ENCODE measurements at regions not wholly inside any gene's neighbourhood (a gene's known extent, or its start where the extent isn't known, plus 50 kb on each side); places are given as distances from the start of the nearest gene placed in this dataset.

- intact Hi-C loops (cut with micrococcal nuclease): no loop called here
Measured at GRCh38 chr13:47628666-47629065, 372.4 kb downstream of the SUCLA2 start.

GRCh38 chr13:47623862-47624261 is 377.2 kb downstream of the SUCLA2 start:
- intact Hi-C loops (cut with micrococcal nuclease): no loop called here

- intact Hi-C loops (cut with micrococcal nuclease): no loop called here
Measured at GRCh38 chr13:47621931-47622330, 379.1 kb downstream of the SUCLA2 start.

DNA sequence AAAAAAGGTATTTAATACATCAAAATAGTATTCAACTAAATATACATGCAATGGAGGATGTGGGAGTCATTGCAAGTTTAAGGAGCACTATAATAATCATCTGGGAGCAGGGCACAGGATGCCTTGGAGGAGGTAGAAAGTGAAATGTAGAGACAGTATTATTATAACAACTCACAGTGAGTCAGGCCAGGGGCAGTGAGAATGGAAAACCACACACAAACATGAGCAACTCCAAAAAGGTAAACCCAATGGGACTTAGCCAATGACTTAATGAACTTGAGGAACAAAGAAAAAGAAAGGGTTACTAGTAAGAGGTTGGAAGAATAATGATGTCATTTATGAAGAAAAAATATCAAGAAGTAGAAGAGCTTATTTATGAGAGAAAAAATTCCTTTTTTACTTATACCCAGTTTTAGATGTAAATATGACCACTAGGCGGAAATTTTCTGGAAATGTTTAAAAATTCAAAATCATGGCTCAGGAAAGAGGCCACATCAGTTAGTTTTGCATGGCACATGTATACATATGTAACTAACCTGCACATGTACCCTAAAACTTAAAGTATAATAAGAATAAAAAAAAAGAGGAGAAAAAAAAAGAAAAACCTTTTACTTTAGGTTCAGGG is 389.3 kb downstream of the SUCLA2 start:
- intact Hi-C loops (cut with micrococcal nuclease): no loop called here

DNA sequence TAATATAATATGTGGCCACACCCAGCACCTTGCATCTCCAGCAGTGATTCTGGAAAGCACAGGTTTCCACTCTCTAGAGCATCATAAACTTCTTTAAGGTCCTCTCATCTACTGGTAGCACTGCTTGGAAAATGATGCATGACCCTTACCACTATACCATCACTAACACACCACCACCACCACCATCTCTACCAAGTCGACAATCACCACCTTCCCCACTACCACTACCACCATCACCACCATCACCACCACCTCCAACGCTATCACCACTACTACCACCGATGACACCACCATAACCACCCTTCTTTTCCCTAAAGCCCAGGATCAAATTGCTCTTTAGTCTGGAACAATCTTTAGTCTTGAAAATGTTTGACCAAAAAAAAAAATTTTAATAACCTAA is 390.4 kb downstream of the SUCLA2 start:
- intact Hi-C loops (cut with micrococcal nuclease): no loop called here

DNA sequence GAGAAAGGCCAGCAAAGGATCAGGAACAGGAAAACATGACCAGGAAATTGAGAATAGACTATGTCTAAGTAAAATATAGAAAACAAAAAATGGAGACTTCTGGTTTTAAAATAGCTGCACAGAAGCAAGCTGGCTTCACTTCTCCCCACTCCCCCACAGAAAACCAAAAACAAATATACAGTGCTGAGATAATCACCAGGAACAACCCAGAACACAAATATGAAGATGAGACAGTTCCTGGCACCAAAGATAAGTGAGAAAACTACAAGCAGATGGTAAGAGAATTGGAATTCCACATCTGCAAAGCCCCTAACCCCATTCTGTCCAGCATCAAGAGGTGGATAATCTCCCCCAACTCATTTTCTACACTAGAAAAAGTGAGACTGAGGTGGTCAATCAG is 397.7 kb downstream of the SUCLA2 start:
- intact Hi-C loops (cut with micrococcal nuclease): no loop called here

DNA sequence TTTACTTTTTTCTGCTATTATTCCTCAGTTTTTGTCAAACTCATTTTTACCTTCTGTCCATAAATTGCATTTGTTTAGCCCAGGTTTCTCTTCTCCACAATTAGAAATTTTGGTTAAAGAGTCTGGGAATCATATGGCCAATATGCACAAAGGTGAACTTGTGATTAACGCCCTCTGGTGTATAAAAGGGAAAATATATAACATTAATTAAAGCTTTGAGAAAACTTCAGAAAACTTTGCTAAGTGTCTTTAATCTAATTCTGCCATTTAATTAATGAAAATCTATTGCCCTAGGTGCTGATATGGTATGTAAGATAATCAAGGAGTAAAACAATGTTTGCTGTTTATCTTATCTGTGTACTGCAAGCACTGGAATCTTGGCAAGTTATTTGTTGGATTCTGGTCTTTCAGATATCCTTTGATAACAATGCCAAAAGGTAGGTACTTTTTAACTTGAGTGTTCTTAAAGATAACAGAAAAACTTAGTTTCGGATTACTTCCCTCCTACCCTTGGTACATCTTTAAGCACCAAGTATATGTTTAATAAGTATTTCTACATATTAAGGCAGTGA is 402.6 kb downstream of the SUCLA2 start:
- intact Hi-C loops (cut with micrococcal nuclease): no loop called here

DNA sequence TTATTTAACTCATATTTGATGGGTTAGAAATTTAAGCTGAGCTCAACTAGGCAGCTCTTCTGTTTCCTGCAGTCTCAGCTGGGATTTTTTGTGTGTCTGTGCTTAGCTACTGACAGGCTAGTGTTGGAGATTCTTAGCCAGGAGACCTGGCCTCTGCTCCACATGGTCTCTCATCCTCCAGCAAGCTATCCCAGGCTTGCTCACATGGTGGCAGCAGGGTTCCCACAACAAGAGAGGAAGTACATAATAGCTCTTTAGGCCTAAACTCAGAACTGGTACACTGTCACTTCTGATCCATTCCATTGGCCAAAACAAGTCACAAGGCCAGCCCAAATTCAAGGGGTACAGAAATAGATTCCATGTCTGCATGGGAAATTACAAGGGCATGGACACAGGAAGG is 406.2 kb downstream of the SUCLA2 start:
- intact Hi-C loops (cut with micrococcal nuclease): no loop called here

GRCh38 chr13:47592256-47592655 is 408.8 kb downstream of the SUCLA2 start:
- intact Hi-C loops (cut with micrococcal nuclease): no loop called here

- intact Hi-C loops (cut with micrococcal nuclease): no loop called here
Measured at GRCh38 chr13:47588676-47589075, 412.4 kb downstream of the SUCLA2 start.

DNA sequence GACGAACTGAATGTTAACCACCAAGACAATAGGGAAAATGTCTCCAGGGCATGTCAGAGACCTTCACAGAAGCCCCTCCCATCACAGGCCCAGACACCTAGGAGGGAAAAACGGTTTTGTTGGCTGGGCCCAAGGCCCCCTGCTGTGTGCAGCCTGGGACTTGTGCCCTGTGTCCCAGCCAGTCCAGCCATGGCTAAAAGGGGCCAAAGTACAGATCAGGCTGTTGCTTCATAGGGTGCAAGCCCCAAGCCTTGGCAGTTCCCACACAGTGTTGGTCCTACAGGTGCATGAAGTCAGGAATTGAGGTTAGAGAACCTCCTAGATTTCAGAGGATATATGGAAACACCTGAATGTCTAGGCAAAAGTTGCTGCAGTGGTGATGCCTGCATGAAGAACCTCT is 428.7 kb downstream of the SUCLA2 start:
- intact Hi-C loops (cut with micrococcal nuclease): no loop called here

DNA sequence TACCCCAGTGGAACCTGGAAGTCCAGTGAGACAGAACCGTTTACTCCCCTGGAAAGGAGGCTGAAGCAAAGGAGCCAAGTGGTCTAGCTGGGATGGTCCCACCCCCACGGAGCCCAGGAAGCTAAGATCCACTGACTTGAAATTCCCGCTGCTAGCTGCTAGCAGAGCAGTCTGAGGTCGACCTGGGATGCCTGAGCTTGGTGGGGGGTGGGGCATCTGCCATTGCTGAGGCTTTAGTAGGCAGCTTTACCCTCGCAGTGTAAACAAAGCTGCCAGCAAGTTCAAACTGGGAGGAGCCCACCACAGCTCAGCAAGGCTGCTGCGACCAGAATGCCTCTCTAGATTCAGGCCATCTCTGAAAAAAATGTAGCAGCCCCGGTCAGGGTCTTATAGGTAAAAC is 437.0 kb downstream of the SUCLA2 start:
- intact Hi-C loops (cut with micrococcal nuclease): no loop called here

DNA sequence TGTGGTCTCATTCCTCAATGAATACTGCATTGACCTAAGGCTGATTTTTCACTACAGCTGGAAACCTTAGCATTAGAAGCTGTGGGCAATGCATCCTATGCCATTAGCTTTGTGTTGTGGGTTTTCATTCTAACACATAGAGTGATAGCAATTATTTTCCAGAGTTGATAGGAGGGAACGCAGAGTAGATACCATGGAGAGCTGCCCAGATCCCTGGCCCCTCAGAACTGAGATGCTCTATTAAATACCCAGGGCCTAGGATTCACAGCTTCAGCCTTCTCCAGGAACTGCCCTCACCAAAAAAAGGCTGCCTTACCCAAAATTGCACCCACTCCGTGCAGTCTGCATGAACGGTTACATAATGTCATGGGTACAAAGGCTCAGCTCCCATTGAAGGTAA is 444.4 kb downstream of the SUCLA2 start:
- intact Hi-C loops (cut with micrococcal nuclease): no loop called here

DNA sequence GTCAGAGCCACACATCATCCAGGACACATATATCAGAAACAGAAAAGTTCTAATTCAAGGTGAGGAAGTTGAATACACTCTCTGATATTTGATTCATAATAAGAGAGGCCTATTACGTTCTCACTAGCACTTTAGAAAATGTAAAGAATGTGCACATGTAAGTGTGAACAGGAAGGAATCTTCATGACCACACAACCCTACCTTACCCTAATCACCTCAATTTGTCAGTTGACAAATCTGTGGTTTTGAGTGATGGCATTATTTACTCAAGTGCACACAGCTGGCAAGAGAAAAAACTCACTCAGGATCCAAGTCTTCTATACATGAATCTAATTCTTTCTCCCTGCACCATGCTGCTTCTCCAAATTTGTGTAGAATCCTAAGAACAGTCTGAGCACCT is 445.8 kb downstream of the SUCLA2 start:
- intact Hi-C loops (cut with micrococcal nuclease): no loop called here

DNA sequence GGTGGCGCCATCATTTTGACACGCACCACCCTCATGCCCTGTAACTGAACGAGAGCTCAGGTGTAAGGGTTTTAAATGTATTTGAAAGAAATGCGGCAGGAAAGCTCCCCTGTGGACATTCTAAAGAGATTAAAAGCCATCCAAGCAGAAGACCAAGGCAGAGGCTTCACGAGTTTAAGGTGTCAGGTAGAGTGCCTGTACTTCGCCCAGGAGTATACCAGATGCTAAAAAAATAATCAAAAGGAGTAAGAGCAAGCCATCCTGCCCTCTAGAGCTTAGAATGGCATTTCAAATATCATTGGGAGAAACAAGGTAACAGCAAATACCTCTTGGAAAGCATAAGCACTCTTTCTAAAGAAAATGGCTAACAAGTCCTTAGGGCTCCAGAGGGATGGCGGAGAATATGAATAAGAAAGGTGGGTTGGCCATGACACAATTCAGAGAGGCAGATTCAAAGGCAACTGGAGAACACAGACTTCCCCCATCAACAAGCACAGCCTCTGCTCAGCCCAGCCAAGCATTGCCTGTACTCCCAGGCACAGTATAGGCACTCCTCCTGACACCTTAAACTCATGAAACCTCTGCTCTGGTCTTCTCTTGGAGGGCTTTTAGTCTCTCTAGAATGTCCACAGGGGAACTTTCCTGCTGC is 447.6 kb downstream of the SUCLA2 start:
- intact Hi-C loops (cut with micrococcal nuclease): no loop called here

- intact Hi-C loops (cut with micrococcal nuclease): no loop called here
Measured at GRCh38 chr13:47549219-47549752, 451.8 kb downstream of the SUCLA2 start.

DNA sequence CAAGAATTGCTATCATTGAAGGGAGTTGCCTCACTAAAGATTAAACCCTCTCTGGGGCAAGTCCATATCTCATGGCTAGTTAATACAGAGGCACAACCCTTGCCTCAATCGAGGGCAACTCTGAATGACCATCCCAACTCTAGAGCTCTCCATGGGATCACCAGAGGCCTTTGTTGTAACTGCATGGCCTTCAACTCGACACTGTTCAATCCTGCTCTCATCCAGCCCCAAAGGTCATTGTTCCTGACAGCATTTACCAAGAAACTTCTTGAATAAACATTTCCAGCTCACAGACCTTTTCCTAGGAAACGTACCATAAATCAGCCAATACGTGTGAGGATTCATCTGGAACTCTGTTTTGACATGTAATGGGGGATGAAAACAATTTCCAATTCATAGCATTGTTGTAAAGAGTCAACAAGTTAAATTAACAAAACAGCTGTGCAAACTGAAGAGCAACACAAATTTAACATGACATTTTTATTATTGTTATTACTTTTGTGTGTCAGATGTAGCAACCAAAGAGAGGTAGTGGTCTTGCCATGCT is 452.7 kb downstream of the SUCLA2 start:
- intact Hi-C loops (cut with micrococcal nuclease): no loop called here

DNA sequence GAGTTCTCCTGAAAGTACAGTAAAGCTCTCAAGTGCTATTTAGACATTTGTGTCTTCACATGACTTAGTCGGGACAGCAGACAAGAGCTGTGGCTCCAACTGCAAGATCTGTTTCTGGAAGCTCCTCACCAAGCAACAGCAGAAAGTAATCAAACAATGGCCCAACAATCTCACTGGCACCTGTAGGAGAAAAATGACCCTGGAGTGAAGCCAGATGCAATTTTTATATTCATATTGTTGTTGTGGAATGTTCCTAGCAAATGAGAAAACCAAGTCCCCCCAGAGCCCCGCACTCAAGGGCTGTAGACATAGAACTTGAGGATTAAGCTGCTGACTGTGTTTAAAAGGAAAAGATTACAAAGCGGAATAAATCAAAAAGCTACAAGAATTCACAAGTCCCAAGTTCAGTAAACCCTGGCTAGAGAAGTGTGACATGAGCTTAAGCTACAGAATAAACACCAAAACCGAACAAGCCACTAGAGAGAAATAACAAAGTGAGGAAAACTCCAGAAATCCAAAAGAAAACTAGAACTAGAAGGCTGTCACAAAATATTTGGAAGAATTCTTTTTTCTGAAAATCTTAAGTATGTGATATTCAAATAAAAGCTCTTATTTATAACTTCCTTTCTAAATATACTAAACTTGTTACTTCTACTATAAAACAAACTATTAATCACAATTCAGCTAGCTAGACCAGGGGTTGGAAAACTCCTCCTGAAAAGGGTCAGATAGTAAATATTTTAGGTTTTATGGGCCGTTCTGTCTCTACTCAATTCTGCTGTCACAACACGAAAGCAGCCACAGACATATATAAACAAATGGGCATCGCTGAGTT is 454.5 kb downstream of the SUCLA2 start:
- intact Hi-C loops (cut with micrococcal nuclease): no loop called here

DNA sequence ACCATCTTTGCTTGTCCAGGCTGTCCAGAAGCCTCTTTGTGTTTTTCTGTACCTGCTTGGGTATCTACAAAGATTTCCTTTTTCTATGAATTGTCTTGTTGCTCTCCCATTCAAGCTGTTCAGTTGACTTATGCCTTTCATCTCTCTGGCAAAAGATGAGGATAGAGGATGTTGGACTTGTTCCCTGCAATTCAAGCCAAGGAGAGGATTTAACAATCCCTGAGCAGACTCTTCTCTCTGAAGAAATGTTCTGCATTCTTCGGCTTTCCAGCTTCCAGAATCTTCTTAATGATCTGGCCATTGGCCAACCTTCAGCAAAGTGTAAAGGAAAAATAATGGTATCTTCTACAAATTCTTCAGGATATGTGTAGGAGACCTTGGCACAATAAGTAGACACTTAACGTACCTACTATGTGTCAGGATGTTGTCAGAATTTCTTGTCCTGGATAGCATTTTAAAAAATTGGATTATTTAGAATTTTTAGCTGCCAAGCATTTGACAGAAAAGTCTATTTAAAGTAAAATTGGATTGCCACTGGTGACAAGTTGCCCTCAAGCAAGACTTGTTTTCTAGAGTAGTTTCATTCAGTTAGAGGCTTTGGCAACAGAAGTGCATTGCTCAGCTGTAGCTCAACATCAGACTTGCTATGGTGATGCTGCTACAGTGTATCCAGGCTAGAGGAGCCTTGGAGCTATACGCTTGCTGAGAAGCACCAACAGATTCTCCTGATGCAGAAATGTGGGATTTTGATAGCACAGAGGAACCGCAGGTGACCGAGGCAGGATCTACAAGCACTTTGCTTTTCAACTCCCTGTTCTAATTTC is 455.7 kb downstream of the SUCLA2 start:
- intact Hi-C loops (cut with micrococcal nuclease): no loop called here

DNA sequence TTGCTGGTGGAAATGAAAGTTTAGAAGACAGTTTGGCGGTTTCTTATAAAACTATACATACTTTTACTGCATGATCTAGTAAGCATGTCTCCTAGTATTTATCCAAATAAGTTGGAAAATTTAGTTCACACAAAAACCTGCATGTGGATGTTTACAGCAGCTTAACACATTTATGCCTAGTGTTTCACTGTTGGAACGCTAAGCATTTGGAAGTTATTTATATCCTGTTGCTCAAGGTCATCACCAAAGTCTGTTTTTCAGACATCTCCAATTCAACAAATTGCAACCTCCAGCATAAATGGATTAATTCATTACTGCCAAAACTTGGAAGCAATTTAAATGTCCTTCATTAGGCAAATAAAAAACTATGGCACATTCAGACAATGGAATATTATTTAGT is 461.8 kb downstream of the SUCLA2 start:
- intact Hi-C loops (cut with micrococcal nuclease): no loop called here

GRCh38 chr13:47523771-47524170 is 477.3 kb downstream of the SUCLA2 start:
- intact Hi-C loops (cut with micrococcal nuclease): no loop called here
